B cell (primary cell): ENCODE measurements at regions not wholly inside any gene's neighbourhood (a gene's known extent, or its start where the extent isn't known, plus 50 kb on each side); places are given as distances from the start of the nearest gene placed in this dataset.

Experiments used
- CTCF ChIP-seq: fragments of 200-600 bp; IDR thresholded peaks from one replicate; pipeline ENCODE4 v1.8.0; 2022; ENCODE audit warnings: antibody characterized with exemption, mild to moderate bottlenecking
- EZH2 ChIP-seq: IDR thresholded peaks from 2 replicates; pipeline ENCODE4 v1.6.1; 2012; ENCODE audit warnings: borderline replicate concordance, low read depth, mild to moderate bottlenecking, moderate library complexity, low read length; ENCODE audit not compliant: insufficient read depth, poor library complexity, severe bottlenecking

GRCh38 chr12:67592228-67593011, 56.1 kb upstream of the DYRK2 start:
- TF ChIP-seq CTCF (peak; percentile 50), EZH2 (no peak)
